Uterus (tissue), 3 donors: ENCODE measurements at regions not wholly inside any gene's neighbourhood (a gene's known extent, or its start where the extent isn't known, plus 50 kb on each side); places are given as distances from the start of the nearest gene placed in this dataset.

ENCODE experiments used
- DNase-seq, 2 donors: peaks; one replicate each; pipeline ENCODE4 v3.0.0-alpha.2; 2019 to 2020
- H3K27ac ChIP-seq, 2 donors: fragments of 200-600 bp; sonication (generic); 1 replicate in 1 of 2; 2 replicates in 1 of 2; pipeline ENCODE4 v1.5.1; 2016 to 2018
- H3K27me3 ChIP-seq, 2 donors: fragments of 200-600 bp; sonication (generic); one replicate each; pipeline ENCODE4 v1.5.1; 2018 to 2019; ENCODE audit warnings: control low read depth in 1 of 2
- H3K36me3 ChIP-seq, 2 donors: fragments of 200-600 bp; sonication (generic); one replicate each; pipeline ENCODE4 v1.5.1; 2019; ENCODE audit warnings: control low read depth in 1 of 2
- H3K4me1 ChIP-seq, 2 donors: fragments of 200-600 bp; sonication (generic); one replicate each; pipeline ENCODE4 v1.5.1; 2018 to 2019; ENCODE audit warnings: control low read depth in 1 of 2
- H3K4me3 ChIP-seq, 2 donors: fragments of 200-600 bp; sonication (generic); 1 replicate in 1 of 2; 2 replicates in 1 of 2; pipeline ENCODE4 v1.5.1; 2018 to 2019; ENCODE audit warnings: mild to moderate bottlenecking in 1 of 2
- H3K9me3 ChIP-seq, 2 donors: fragments of 200-600 bp; sonication (generic); one replicate each; pipeline ENCODE4 v1.5.1; 2019; ENCODE audit warnings: control low read depth in 1 of 2
- POLR2A ChIP-seq, 2 donors: fragments of 450-650 bp; IDR thresholded peaks; one replicate each; pipeline ENCODE4 v1.6.1; 2016; ENCODE audit warnings: antibody characterized with exemption in 2 of 2, mild to moderate bottlenecking in 1 of 2, moderate library complexity in 1 of 2
- intact Hi-C: fragments of 100-400 bp; cut with DNase I; formaldehyde crosslinking; loops from one replicate; pipeline ENCODE4 v1.15.1; 2023; ENCODE audit warnings: low total_unique reads
- TF ChIP-seq, protein P1 (sequence below), 4 experiments: fragments of 200-600 bp in 2 of 4; fragments of 450-650 bp in 2 of 4; sonication (generic) in 2 of 4; IDR thresholded peaks; one replicate each; pipeline ENCODE4 v1.5.1; 2016 to 2019; ENCODE audit warnings: antibody characterized with exemption in 4 of 4, mild to moderate bottlenecking in 2 of 4, moderate library complexity in 1 of 4
- donor health status: DM: yes; HTN: yes; CAD: no.

DNA sequence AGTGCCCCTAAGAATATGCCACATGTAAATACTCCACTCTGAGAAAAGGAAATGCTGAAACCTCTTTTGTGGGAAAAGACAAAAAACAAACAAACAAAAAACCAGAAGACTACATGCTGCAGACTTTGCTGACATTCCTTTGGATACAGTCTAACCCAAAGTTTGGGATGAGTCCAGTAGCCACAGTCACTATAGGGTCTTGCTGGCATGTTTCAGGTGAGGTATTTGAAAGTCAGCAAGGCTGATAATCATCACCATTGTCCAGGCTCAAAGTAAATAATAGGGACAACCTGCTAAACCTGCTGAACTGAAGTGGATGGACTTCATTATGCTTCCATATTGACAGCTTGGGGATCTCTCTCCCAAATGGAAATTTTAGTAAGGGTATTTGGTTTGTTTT lies 1087.0 kb upstream of the LRRTM3 start:
- H3K27ac ChIP-seq: no peak overlapping the region
- no peaks in the 10 kb centered on the region for H3K9me3 ChIP-seq
- no peaks in the 10 kb centered on the region for H3K36me3 ChIP-seq
- no peak for TF ChIP-seq POLR2A (IDR thresholded peaks at IDR 0.05)
- TF ChIP-seq, protein P1, sequence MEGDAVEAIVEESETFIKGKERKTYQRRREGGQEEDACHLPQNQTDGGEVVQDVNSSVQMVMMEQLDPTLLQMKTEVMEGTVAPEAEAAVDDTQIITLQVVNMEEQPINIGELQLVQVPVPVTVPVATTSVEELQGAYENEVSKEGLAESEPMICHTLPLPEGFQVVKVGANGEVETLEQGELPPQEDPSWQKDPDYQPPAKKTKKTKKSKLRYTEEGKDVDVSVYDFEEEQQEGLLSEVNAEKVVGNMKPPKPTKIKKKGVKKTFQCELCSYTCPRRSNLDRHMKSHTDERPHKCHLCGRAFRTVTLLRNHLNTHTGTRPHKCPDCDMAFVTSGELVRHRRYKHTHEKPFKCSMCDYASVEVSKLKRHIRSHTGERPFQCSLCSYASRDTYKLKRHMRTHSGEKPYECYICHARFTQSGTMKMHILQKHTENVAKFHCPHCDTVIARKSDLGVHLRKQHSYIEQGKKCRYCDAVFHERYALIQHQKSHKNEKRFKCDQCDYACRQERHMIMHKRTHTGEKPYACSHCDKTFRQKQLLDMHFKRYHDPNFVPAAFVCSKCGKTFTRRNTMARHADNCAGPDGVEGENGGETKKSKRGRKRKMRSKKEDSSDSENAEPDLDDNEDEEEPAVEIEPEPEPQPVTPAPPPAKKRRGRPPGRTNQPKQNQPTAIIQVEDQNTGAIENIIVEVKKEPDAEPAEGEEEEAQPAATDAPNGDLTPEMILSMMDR (IDR thresholded peaks at IDR 0.05): no peak
- H3K4me3 ChIP-seq: no peak overlapping the region
- no peaks in the 10 kb centered on the region for H3K27me3 ChIP-seq
- DNase-seq: no peak
- H3K4me1 ChIP-seq: no peaks in the 10 kb centered on the region
- intact Hi-C loops: no loop called here

DNA sequence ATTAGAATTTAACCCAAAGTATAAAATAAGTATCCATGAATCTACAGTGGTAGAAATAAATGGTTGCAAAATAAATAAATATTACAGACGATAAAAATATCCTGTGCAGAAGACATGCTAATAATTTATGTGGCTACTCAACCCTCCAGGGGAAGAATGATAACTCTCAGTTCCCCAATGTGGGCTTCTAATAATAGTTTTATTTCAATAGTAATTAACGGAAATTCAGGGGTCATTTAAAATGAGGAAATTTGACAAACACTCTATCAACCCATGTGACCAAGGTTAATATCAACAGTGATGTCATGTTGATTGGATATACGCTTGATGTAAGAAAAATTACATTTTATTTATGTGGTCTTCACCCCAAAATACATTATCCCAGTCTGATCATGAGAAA lies 1082.6 kb upstream of the LRRTM3 start:
- H3K36me3 ChIP-seq: no peaks in the 10 kb centered on the region
- no peaks in the 10 kb centered on the region for H3K4me1 ChIP-seq
- no peak overlapping the region for H3K27ac ChIP-seq
- no peaks in the 10 kb centered on the region for H3K9me3 ChIP-seq
- intact Hi-C loops: no loop called here
- no peak overlapping the region for H3K4me3 ChIP-seq
- DNase-seq: no peak
- H3K27me3 ChIP-seq: no peaks in the 10 kb centered on the region
- TF ChIP-seq, protein P1 (IDR thresholded peaks at IDR 0.05): no peak
- TF ChIP-seq POLR2A (IDR thresholded peaks at IDR 0.05): no peak

DNA sequence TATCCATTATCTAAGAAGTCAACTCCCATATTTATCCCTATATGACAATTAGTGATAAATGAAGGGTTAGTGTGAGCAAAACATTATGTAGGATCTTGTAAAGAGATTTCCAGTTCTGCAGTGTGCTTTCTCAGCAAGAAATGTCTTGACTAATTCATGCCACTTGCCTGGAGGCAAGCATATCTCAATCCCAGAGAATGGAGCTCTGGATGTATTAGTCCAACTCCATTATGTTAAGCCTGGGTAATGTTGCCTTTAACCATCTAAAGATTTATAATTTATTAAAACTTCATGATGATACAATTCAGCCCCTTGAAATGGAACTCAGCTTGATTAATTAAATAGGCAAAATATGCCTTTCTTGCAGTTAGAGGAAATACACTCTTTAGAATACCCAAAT lies 1079.9 kb upstream of the LRRTM3 start:
- H3K27me3 ChIP-seq: no peaks in the 10 kb centered on the region
- H3K4me1 ChIP-seq: no peaks in the 10 kb centered on the region
- TF ChIP-seq, protein P1 (IDR thresholded peaks at IDR 0.05): no peak
- TF ChIP-seq POLR2A (IDR thresholded peaks at IDR 0.05): no peak
- H3K9me3 ChIP-seq: no peaks in the 10 kb centered on the region
- no peak overlapping the region for H3K27ac ChIP-seq
- intact Hi-C loops: no loop called here
- DNase-seq: no peak
- no peaks in the 10 kb centered on the region for H3K36me3 ChIP-seq
- no peak overlapping the region for H3K4me3 ChIP-seq

DNA sequence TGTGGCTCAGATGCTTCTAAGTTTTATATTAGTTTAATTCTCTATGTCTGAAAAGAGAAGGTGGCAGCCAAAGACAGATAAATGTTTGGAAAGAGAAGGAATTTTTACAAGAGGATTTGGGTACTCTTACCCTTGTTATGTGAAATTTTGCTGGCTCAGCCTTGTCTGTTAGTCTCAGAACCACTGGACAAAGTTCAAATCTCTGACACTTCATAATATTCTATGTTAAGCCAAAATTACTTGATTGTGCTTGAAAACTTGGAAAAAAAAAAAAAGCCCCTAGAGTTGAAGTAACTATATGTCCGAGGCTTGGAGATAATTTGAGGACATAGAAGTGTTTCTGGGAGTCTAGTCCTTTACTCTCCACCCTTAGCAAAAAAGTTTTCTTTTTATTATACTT lies 1079.3 kb upstream of the LRRTM3 start:
- no peak overlapping the region for H3K4me3 ChIP-seq

DNA sequence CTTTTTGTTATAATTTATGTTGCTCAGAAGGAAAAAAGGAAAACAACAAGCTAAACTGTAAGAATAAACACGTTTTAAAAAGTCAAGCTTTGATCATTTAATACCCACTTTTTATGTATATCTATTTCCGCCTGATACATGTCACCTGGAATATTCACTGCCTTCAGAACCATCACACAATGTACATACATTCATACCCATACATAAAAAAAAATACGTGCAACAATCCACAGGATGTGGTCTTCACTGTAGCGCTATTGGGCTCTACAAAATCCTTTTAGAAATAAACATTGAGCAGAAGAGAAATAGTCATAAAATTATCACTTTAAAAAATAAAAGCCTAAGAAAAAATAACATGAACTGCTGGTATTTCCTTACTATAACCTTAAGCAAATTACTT lies 1078.9 kb upstream of the LRRTM3 start:
- H3K27me3 ChIP-seq: no peaks in the 10 kb centered on the region
- intact Hi-C loops: no loop called here
- no peak overlapping the region for H3K27ac ChIP-seq
- TF ChIP-seq, protein P1 (IDR thresholded peaks at IDR 0.05): no peak
- no peak for TF ChIP-seq POLR2A (IDR thresholded peaks at IDR 0.05)
- H3K4me1 ChIP-seq: no peaks in the 10 kb centered on the region
- no peaks in the 10 kb centered on the region for H3K36me3 ChIP-seq
- no peak overlapping the region for H3K4me3 ChIP-seq
- no peak for DNase-seq
- no peaks in the 10 kb centered on the region for H3K9me3 ChIP-seq

More for the DNA sequence above, 1079.3 kb upstream of the LRRTM3 start:
- H3K4me1 ChIP-seq: no peaks in the 10 kb centered on the region
- no peak for TF ChIP-seq POLR2A (IDR thresholded peaks at IDR 0.05)
- TF ChIP-seq, protein P1 (IDR thresholded peaks at IDR 0.05): no peak
- H3K27ac ChIP-seq: no peak overlapping the region
- no peaks in the 10 kb centered on the region for H3K36me3 ChIP-seq
- H3K27me3 ChIP-seq: no peaks in the 10 kb centered on the region
- no peaks in the 10 kb centered on the region for H3K9me3 ChIP-seq
- intact Hi-C loops: no loop called here
- DNase-seq: no peak
